ENCODE measurements at regions not wholly inside any gene's neighbourhood (a gene's known extent, or its start where the extent isn't known, plus 50 kb on each side); places are given as distances from the start of the nearest gene placed in this dataset.

- H3K4me2 ChIP-seq (ENCODE audit: low read depth, low read length): no peak overlapping the region
- H3K27ac ChIP-seq (ENCODE audit: extremely low read length, insufficient read depth, low read length): no peak overlapping the region
- no peak for DNase-seq (ENCODE audit: low spot score)
- ATAC-seq: no peak; the same call in 2 of the 3 replicates
- TF ChIP-seq ATRX (CRISPR knock-in tag; IDR thresholded peaks at IDR 0.05; ENCODE audit: borderline replicate concordance) (no peak), ZFP37 (CRISPR knock-in tag; IDR thresholded peaks at IDR 0.05; ENCODE audit: borderline replicate concordance) (no peak), HDAC1 (CRISPR knock-in tag; IDR thresholded peaks at IDR 0.05) (no peak), DMAP1 (CRISPR knock-in tag; IDR thresholded peaks at IDR 0.05) (no peak), ZNF264 (CRISPR knock-in tag; IDR thresholded peaks at IDR 0.05) (no peak)
- no peaks in the 10 kb centered on the region for H3K4me1 ChIP-seq (ENCODE audit: insufficient read depth, low read length)
- CTCF ChIA-PET (ENCODE audit: low intra/inter-chr PET ratio, low total read pairs): no interaction called here
- no peak overlapping the region for H3K4me3 ChIP-seq (replicated peaks in 1 of 3; ENCODE audit: insufficient read depth in 1 of 3, low read depth in 2 of 3, low read length in 3 of 3)
- H3K9ac ChIP-seq (ENCODE audit: insufficient read depth, low read depth, low read length): no peak overlapping the region
- 0% methylated on average over 2 of the region's 2 CpGs for WGBS (ENCODE audit: low lambda C conversion rate)
- H2AFZ ChIP-seq (ENCODE audit: low read length): no peak overlapping the region
- POLR2A ChIA-PET: no interaction called here
- no peaks in the 10 kb centered on the region for H3K9me3 ChIP-seq (ENCODE audit: low read length)
- FAIRE-seq: no peak
- no peaks in the 10 kb centered on the region for H3K36me3 ChIP-seq (replicated peaks in 1 of 2; ENCODE audit: control insufficient read depth in 1 of 2, insufficient read depth in 2 of 2, low read length in 2 of 2)
- no peaks in the 10 kb centered on the region for H4K20me1 ChIP-seq (ENCODE audit: insufficient read depth, low read length)
- H3K27me3 ChIP-seq (ENCODE audit: control insufficient read depth in 1 of 2, insufficient read depth in 2 of 2, low read length in 2 of 2): no peaks in the 10 kb centered on the region; a peak in 1 of 5 replicates
- BruUV-seq (replicated peaks): no TSS peak
- in situ Hi-C loops (cut with HindIII; ENCODE audit: extremely low pct_ligation_motif_present, low pct_unique_long_range_greater_than_20kb) (no loop called here), intact Hi-C loops (cut with micrococcal nuclease; ENCODE audit: unreplicated experiment) (no loop called here)
- H3K79me2 ChIP-seq (ENCODE audit: insufficient read depth, low read length): no peaks in the 10 kb centered on the region
Observed at GRCh38 chr6:49070411-49070810, 392.6 kb downstream of the MMUT start.

GRCh38 chr6:49054311-49054710, 408.7 kb downstream of the MMUT start:
- intact Hi-C loops (cut with micrococcal nuclease; ENCODE audit: unreplicated experiment): no loop called here
- Histone ChIP-seq H3K27ac (ENCODE audit: extremely low read length, insufficient read depth, low read length) (no peak overlapping the region), H4K20me1 (ENCODE audit: insufficient read depth, low read length) (no peaks in the 10 kb centered on the region), H3K9me3 (ENCODE audit: low read length) (no peaks in the 10 kb centered on the region), H2AFZ (ENCODE audit: low read length) (no peak overlapping the region), H3K4me2 (ENCODE audit: low read depth, low read length) (no peak overlapping the region), H3K27me3 (ENCODE audit: control insufficient read depth in 1 of 2, insufficient read depth in 2 of 2, low read length in 2 of 2) (no peaks in the 10 kb centered on the region), H3K36me3 (replicated peaks in 1 of 2; ENCODE audit: control insufficient read depth in 1 of 2, insufficient read depth in 2 of 2, low read length in 2 of 2) (no peaks in the 10 kb centered on the region), H3K4me1 (ENCODE audit: insufficient read depth, low read length) (no peaks in the 10 kb centered on the region), H3K4me3 (replicated peaks in 1 of 3; ENCODE audit: insufficient read depth in 1 of 3, low read depth in 2 of 3, low read length in 3 of 3) (no peak overlapping the region), H3K9ac (ENCODE audit: insufficient read depth, low read depth, low read length) (no peak overlapping the region), H3K79me2 (ENCODE audit: insufficient read depth, low read length) (no peaks in the 10 kb centered on the region)
- ChIA-PET CTCF (ENCODE audit: low intra/inter-chr PET ratio, low total read pairs) (no interaction called here), POLR2A (no interaction called here)
- BruUV-seq (replicated peaks): no TSS peak
- 41% methylated on average over 4 of the region's 4 CpGs for WGBS (ENCODE audit: low lambda C conversion rate)
- in situ Hi-C loops (cut with HindIII; ENCODE audit: extremely low pct_ligation_motif_present, low pct_unique_long_range_greater_than_20kb): no loop called here
- DNase-seq (ENCODE audit: low spot score) (no peak), ATAC-seq (no peak), FAIRE-seq (no peak)
- TF ChIP-seq KLF12 (CRISPR knock-in tag; IDR thresholded peaks at IDR 0.05; ENCODE audit: borderline replicate concordance) (no peak), ZNF567 (CRISPR knock-in tag; IDR thresholded peaks at IDR 0.05; ENCODE audit: borderline replicate concordance) (no peak), PREB (CRISPR knock-in tag; IDR thresholded peaks at IDR 0.05) (no peak), REST (IDR thresholded peaks at IDR 0.05; ENCODE audit: borderline replicate concordance in 1 of 2, low read depth in 1 of 2, low read length in 2 of 2) (no peak)
